Activated CD8-positive, alpha-beta memory T cell treated with anti-CD3 and anti-CD28 coated beads for 1 hour (primary cell): ENCODE measurements at regions not wholly inside any gene's neighbourhood (a gene's known extent, or its start where the extent isn't known, plus 50 kb on each side); places are given as distances from the start of the nearest gene placed in this dataset.
A peak's percentile ranks its signal among the peaks of the same experiment; 100 is the strongest.
"Not testable (repeated sequence)": the region's sequence is repeated elsewhere in the genome, so short reads cannot be mapped to it uniquely, and the experiment has no call there.

Experiments
- DNase-seq, 2 donors: peaks; one replicate each; pipeline ENCODE4 v3.0.0-alpha.2; 2020; ENCODE audit warnings: low read depth in 1 of 2; ENCODE audit errors: extremely low read depth in 1 of 2

DNA sequence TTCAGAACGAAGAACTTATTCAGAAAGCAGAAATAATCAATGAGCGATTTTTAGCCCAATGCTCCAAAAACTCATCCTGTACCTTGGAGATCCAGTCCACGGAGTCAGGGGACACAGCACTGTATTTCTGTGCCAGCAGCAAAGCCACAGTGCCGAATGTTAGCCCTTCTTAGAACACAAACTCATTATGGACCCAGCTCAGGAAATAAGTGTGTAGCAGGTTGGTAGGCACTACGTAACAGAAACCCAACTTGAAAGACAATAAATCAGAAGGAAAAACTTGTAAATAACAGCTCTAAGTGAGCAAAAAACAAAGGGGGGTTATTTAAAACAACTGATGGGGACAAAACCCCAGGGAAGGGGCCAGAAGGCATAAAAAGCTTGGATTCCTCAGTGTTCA lies 112.0 kb upstream of the PRSS1 start:
- DNase-seq: no peak

- DNase-seq: peak; percentile 1 to 18
These were observed 112.5 kb upstream of the PRSS1 start for GRCh38 chr7:142636751-142637150.

- DNase-seq: not testable (repeated sequence)
These were observed 113.2 kb upstream of the PRSS1 start for GRCh38 chr7:142636107-142636506.

DNA sequence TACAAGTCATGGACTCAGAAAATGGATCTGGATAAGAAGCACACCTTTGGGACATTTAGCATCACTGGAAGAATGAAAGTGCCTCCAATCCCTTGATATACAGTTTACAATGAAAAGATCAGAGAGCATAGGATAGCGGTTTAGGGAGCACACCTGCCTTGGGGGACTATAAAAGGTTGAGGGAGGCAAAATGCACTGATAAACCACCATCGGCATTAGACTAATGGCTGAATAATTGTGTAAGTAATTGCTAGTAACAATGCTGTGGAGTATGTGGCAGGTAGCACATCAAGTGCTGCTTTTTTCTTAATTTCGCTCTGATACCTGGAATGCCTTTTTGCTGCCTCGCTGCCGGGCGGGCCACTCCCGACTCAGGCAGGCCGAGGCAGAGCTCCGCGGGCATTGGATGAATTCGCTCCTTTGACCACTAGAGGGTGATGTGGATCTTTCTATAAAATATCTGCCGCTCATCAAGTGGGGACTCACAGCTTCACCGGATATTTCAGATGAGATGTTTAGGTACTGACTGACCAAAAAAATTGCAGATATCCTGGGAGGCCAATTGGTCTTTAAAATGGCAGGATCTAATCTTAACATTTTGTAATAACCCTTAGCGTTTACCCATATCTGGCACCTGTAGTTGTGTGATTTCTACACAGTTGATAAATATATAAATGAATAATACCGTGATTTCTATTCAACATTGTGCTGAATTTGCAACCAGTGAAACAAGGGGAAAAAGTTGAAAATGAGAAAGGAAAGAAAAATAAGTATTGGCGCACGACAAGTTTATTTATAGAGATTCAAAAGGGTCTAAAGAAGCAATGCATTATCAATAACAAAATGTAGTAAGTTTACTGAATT lies 116.8 kb upstream of the PRSS1 start:
- peak; percentile 11 to 16 for DNase-seq

DNA sequence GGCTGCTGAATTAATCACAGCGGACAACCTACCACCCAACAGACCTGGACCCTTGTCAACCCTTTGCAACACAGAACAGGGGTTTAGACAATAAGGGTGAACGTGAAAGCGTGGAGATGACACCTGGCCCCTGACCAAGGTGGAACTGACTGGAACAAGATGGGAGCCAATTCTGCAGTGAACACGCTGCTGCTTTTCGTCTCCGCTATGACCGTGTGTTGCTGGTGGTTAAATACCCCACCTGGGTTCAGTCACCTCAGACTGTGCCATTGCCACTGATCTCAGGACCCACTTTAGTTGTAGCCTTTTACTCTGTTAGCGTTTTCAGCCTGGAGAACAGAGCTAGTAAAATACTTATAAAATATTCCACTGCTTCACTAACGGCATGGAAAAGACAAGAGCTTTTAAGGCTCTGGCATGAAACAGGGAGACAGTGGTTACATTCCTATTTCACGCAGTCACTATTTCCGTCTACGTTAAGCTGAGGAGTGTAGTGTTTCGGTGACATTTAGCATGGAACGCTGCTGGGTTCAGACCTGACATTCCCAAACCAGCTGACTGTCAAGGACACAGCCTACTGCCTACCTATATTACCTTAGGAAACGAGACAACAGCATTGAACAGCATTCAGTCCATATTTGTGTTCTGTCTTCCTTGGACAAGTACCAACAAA lies 119.5 kb upstream of the PRSS1 start:
- DNase-seq: no peak

- no peak for DNase-seq
These were observed 120.3 kb upstream of the PRSS1 start for GRCh38 chr7:142628945-142629344.

GRCh38 chr7:142627223-142627622 lies 122.0 kb upstream of the PRSS1 start:
- not testable (repeated sequence) for DNase-seq

DNA sequence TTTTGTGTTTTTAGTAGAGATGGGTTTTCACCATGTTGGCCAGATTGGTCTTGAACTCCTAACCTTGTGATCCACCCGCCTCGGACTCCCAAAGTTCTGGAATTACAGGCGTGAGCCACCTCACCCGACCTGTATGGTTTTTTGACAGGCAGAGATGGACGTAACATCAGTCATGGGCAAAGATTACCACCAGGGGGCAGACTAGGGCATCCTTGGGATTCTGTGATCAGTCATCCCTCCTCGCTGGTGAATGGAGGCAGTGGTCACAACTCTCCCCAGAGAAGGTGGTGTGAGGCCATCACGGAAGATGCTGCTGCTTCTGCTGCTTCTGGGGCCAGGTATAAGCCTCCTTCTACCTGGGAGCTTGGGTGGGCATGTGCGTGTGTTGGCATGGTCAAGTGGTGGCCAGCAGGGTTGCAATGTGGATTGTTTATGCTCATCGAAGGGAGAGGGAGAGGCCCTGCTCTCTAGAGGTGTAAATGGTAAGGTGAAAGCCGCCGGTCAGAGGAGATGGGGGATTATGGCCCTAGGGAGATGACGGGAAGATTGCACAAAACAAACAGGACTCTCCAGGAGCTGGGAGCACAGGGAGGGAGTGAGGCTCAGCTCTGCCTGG lies 122.7 kb upstream of the PRSS1 start:
- DNase-seq: peak; percentile 33 to 36

DNA sequence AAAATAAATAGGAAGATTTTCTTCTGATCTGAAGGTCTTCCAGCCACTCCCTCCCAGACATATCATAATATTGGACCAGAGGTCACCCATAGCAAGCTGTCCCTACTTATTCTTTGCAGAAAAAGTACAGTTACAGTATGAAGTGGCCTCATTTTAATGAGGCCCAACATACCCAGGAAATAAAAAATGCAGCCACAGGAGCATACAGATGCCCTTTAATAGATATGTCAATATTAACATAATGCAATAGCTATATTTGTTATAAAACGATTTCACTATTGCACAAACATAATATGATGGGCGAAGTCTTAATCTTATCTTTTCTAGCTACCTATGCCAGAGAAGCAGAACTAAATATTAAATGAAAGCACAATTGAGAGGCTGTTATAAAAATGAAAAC lies 124.1 kb upstream of the PRSS1 start:
- DNase-seq: not testable (repeated sequence)

DNA sequence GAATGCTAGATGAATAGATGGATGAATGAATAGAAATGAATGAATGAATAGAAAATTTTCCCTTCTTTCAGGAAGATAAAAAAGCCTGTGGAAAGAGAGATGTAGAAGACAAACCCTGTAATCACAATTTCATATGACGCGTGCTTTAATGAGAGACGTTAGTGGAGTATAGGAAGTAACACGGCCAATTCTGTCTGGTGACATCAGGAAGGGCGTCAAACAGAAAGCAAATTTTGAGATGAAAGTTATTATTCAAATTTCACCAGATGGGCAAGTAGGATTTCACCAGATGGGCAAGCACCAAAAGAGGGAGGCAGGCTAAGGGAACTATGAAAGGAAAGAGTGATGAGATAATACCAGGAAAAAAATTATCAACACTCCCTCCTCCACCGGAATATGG lies 128.9 kb upstream of the PRSS1 start:
- no peak for DNase-seq

DNA sequence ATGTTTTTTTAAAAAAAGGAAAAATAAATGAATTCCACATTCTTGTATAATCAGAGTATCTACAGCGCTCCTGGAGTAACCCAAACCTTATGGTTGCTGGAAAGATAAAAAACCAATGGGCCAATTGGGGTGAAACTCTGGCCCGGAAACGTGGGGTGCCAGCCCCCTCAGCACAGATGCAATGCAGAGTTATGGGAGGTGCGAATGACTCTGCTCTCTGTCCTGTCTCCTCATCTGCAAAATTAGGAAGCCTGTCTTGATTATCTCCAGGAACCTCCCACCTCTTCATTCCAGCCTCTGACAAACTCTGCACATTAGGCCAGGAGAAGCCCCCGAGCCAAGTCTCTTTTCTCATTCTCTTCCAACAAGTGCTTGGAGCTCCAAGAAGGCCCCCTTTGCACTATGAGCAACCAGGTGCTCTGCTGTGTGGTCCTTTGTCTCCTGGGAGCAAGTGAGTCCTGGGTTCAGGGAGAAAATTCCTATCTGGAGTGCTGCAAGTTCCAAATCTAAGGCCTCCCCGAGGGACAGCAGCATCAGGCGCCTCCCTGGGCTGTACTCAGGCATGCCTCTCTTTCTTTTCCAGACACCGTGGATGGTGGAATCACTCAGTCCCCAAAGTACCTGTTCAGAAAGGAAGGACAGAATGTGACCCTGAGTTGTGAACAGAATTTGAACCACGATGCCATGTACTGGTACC lies 130.5 kb upstream of the PRSS1 start:
- DNase-seq: no peak

- no peak for DNase-seq
These were observed 132.4 kb upstream of the PRSS1 start for GRCh38 chr7:142616842-142617241.

- no peak for DNase-seq
These were observed 133.1 kb upstream of the PRSS1 start for GRCh38 chr7:142616121-142616643.

DNA sequence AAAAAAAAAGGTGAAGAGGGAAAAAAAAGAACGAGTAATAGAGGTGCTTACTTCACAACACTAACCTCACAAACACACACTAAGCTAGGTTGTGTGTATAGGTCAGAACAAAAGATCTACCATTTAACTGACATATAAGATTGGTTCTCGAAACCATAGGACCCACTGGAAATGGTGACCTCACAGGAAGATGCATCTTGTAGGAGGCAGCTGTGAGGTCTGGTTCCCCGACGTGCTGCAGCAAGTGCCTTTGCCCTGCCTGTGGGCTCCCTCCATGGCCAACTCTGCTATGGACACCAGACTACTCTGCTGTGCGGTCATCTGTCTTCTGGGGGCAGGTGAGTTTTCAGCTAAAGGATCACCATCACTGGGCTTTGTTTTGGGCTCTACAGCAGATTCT lies 133.8 kb upstream of the PRSS1 start:
- DNase-seq: no peak

GRCh38 chr7:142614116-142614515 lies 135.2 kb upstream of the PRSS1 start:
- DNase-seq: no peak

DNA sequence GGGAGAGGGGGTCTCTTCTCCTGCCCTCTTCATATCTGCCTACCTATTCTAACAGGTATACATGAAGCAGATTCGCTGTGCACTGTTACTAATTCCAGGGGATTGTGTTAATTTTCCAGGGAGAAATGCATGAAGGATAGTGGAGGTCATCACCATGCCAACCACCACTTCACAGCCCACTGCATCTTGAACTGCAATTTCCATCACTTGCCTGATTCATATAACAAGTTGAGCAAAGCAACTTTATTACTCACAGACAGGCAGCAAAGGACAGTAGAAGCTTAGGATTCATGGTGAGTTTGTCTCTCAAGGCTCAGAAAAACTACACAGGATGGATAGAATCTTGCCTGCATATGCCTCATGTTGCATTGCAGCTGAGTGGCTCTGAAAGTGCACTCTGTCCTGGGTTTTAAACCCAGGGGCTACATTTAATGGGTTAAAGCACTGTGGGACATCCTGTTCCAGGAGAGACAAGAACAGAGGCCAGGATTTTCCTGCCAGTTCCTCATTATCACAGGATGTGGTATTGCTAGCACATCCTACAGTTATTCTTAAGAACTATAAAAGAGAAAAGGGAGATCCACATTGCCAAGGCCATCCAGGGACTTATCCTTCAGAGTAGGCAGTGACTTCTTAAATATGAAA lies 136.9 kb upstream of the PRSS1 start:
- no peak for DNase-seq

DNA sequence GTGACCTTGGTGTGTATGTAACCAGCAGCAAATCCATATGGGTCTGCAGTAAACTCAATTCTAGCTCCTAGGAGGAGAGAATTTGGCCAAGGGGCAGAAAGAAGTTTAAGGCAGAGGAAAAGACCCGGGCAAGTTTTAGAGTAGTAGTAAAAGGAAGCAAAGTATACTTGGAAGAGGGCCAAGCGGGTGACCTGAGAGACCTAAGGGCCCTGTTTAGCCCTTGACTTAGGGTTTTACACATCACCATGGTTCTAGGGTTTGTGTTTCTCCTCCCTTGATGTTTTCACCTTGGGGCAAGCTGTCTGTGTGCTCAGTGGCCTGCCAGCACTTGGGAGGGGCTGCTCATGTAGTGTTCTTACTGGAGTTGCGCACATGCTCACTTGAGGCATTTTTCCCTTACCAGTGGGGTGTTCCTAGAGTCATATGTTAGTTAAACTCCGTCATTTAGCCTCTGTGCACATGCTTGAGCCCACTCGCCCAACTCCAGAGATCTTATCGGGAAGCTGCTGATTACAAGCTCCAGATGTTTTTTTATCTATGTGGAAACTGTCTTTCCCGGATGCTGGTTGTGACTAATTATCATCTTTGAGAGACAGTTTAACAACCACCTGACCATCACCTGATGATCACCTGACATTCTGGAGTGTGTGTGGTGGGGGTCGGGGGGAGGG lies 137.6 kb upstream of the PRSS1 start:
- DNase-seq: no peak

- DNase-seq: no peak
These were observed 140.4 kb upstream of the PRSS1 start for GRCh38 chr7:142608630-142609428.

DNA sequence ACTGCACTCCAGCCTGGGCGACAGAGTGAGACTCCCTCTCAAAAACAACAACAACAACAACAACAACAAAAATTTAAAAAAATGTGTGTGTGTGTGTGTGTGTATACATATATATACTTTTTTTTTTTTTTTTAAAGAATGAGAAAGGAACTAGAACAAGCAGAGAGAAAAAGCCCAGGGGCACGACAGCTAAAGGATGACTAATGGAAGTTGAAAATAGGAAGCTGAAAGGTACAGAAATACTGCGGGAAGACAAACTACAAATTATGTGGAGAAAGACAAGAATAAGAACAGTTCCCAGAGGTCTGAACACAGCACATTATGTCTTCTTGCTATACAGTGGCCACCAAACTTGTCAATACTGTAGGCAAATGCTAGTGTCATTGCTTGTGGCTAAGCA lies 141.9 kb upstream of the PRSS1 start:
- DNase-seq: no peak
